Endodermal cell (in vitro differentiated cells): ENCODE measurements at regions not wholly inside any gene's neighbourhood (a gene's known extent, or its start where the extent isn't known, plus 50 kb on each side); places are given as distances from the start of the nearest gene placed in this dataset.

Experiments used
- DNase-seq: peaks from one replicate; pipeline ENCODE4 v3.0.0-alpha.2; 2017
- H3K27ac ChIP-seq: 2 replicates; pipeline ENCODE4 v1.5.1; 2013; ENCODE audit warnings: mild to moderate bottlenecking, low read depth, low read length, moderate library complexity
- H3K27me3 ChIP-seq: 2 replicates; pipeline ENCODE4 v1.6.1; 2013; ENCODE audit warnings: mild to moderate bottlenecking, low read length, moderate library complexity; ENCODE audit not compliant: insufficient read depth, control insufficient read depth, poor library complexity, severe bottlenecking
- H3K36me3 ChIP-seq: 2 replicates; pipeline ENCODE4 v1.7.0; 2013; ENCODE audit warnings: mild to moderate bottlenecking, low read length, moderate library complexity; ENCODE audit not compliant: control insufficient read depth, insufficient read depth
- H3K4me1 ChIP-seq: one replicate; pipeline ENCODE4 v1.7.0; 2013; ENCODE audit warnings: low read length; ENCODE audit not compliant: control insufficient read depth, insufficient read depth
- H3K4me3 ChIP-seq: 2 replicates; pipeline ENCODE4 v1.5.1; 2013; ENCODE audit warnings: mild to moderate bottlenecking, low read length, moderate library complexity
- H3K9ac ChIP-seq: 2 replicates; pipeline ENCODE4 v1.6.1; 2013; ENCODE audit warnings: mild to moderate bottlenecking, low read length, moderate library complexity; ENCODE audit not compliant: poor library complexity, severe bottlenecking; ENCODE audit errors: extremely low read depth
- H3K9me3 ChIP-seq: 2 replicates; pipeline ENCODE4 v1.6.1; 2013; ENCODE audit warnings: mild to moderate bottlenecking, low read length, moderate library complexity; ENCODE audit not compliant: control insufficient read depth
- H3K27ac Mint-ChIP-seq: 2 replicates; pipeline ENCODE4 v1.8.0; 2020; ENCODE audit warnings: mixed read lengths
- H3K27me3 Mint-ChIP-seq: 2 replicates; pipeline ENCODE4 v1.8.0; 2021; ENCODE audit warnings: mild to moderate bottlenecking, mixed read lengths; ENCODE audit not compliant: insufficient read depth
- H3K36me3 Mint-ChIP-seq: 2 replicates; pipeline ENCODE4 v1.8.0; 2020; ENCODE audit warnings: low read depth, mixed read lengths
- H3K4me1 Mint-ChIP-seq: 2 replicates; pipeline ENCODE4 v1.8.0; 2020; ENCODE audit warnings: mixed read lengths
- H3K4me3 Mint-ChIP-seq: 2 replicates; pipeline ENCODE4 v1.8.0; 2020; ENCODE audit warnings: mild to moderate bottlenecking, moderate library complexity, mixed read lengths
- H3K9me3 Mint-ChIP-seq: 2 replicates; pipeline ENCODE4 v1.8.0; 2020; ENCODE audit warnings: mild to moderate bottlenecking, mixed read lengths
- WGBS, 2 experiments: methylation state at CpG; one replicate each; pipeline versions ENCODE4 v1.1.5 to v1.1.7; 2013; ENCODE audit warnings: missing lambda C conversion rate in 2 of 2, mixed read lengths in 1 of 2; ENCODE audit not compliant: insufficient coverage in 1 of 2, insufficient read length in 1 of 2; 5-methylcytosine and 5-hydroxymethylcytosine counted together
- TF ChIP-seq, protein P1 (sequence below): fragments of 200-600 bp; sonication (generic); conservative IDR thresholded peaks from 2 replicates; pipeline ENCODE4 v1.5.0; 2021; ENCODE audit warnings: antibody characterized with exemption, mild to moderate bottlenecking

GRCh38 chr7:84783141-84783778 lies 403.6 kb downstream of the SEMA3D start:
- no peak for DNase-seq
- TF ChIP-seq, protein P1, sequence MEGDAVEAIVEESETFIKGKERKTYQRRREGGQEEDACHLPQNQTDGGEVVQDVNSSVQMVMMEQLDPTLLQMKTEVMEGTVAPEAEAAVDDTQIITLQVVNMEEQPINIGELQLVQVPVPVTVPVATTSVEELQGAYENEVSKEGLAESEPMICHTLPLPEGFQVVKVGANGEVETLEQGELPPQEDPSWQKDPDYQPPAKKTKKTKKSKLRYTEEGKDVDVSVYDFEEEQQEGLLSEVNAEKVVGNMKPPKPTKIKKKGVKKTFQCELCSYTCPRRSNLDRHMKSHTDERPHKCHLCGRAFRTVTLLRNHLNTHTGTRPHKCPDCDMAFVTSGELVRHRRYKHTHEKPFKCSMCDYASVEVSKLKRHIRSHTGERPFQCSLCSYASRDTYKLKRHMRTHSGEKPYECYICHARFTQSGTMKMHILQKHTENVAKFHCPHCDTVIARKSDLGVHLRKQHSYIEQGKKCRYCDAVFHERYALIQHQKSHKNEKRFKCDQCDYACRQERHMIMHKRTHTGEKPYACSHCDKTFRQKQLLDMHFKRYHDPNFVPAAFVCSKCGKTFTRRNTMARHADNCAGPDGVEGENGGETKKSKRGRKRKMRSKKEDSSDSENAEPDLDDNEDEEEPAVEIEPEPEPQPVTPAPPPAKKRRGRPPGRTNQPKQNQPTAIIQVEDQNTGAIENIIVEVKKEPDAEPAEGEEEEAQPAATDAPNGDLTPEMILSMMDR = no peak
- Mint-ChIP-seq H3K27ac (no peak overlapping the region), H3K4me3 (no peak overlapping the region), H3K9me3 (peaks cover under 1% of the 10 kb centered on the region), H3K27me3 (no peaks in the 10 kb centered on the region), H3K4me1 (peaks cover 7% of the 10 kb centered on the region), H3K36me3 (no peaks in the 10 kb centered on the region)
- Histone ChIP-seq H3K27ac (no peak overlapping the region), H3K27me3 (no peaks in the 10 kb centered on the region), H3K9ac (no peak overlapping the region), H3K36me3 (no peaks in the 10 kb centered on the region), H3K9me3 (no peaks in the 10 kb centered on the region), H3K4me1 (no peaks in the 10 kb centered on the region), H3K4me3 (no peak overlapping the region)
- 66 to 70% methylated on average over 2 of the region's 2 CpGs for WGBS, 2 experiments

GRCh38 chr7:84781838-84782237 lies 405.0 kb downstream of the SEMA3D start:
- Mint-ChIP-seq H3K36me3 (no peaks in the 10 kb centered on the region), H3K4me3 (no peak overlapping the region), H3K27ac (no peak overlapping the region), H3K9me3 (peaks cover 14% of the 10 kb centered on the region), H3K27me3 (no peaks in the 10 kb centered on the region), H3K4me1 (peaks cover 7% of the 10 kb centered on the region)
- Histone ChIP-seq H3K27ac (no peak overlapping the region), H3K9me3 (no peaks in the 10 kb centered on the region), H3K27me3 (no peaks in the 10 kb centered on the region), H3K4me3 (no peak overlapping the region), H3K4me1 (no peaks in the 10 kb centered on the region), H3K36me3 (no peaks in the 10 kb centered on the region), H3K9ac (no peak overlapping the region)
- TF ChIP-seq, protein P1 = no peak
- DNase-seq = no peak
- WGBS, 2 experiments = 100% methylated on average over 2 of the region's 2 CpGs; no CpG with 5 or more reads in 1 of the 2 experiments

DNA sequence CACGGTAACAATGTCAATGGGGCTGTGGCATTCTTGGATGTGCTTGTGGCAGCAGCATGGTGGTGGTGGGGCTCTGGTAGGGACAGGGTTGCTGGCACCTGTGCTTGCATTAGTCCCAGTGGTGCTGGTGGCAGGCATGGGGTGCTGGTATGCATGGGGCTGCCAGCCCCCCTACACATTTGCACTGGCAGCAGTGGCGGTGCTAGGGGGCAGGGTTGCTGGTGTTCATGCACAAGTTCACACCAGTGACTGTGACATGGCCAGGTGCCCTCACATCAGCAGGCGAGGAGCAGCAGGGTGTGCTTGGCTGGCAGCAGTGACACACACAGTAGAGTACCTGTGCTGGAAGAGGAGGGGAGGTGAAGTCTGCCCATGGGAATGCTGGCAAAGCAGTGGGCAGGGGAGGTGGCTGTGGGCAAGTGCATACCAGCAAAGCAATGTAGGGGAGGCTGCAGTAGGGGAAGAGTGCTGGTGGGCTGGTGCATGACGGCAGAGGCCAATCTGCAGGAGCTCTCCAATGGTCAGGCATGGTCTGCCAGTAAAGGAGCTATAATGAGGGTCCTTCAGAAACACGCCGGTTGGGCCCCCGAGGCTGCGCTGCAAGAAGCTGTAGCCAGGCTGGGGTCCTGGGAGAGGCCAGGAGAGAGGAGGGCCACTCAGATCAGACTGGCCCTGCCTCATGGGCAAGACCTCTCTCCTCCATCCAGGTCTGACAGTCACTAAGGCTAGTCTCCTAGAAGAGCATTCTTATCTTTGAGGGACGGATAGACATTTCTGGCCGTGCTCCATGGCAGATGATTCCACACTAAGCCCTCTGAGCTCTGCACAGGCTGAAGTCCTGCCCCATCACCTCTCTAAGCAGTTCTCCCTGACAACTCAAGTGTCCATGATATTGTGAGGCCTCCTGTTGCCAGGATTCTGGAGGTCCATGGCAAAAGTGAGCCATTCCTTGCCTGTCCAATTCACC lies 406.4 kb downstream of the SEMA3D start:
- Histone ChIP-seq H3K36me3 (no peaks in the 10 kb centered on the region), H3K9ac (no peak overlapping the region), H3K27me3 (no peaks in the 10 kb centered on the region), H3K9me3 (no peaks in the 10 kb centered on the region), H3K4me3 (no peak overlapping the region), H3K4me1 (no peaks in the 10 kb centered on the region), H3K27ac (no peak overlapping the region)
- no peak overlapping the region for H3K4me3 Mint-ChIP-seq
- TF ChIP-seq, protein P1 = no peak
- DNase-seq = no peak
- H3K27ac Mint-ChIP-seq = no peak overlapping the region
- 92 to 97% methylated on average over 5 to 10 of the region's 10 CpGs for WGBS, 2 experiments
- peaks cover 14% of the 10 kb centered on the region for H3K9me3 Mint-ChIP-seq
- H3K36me3 Mint-ChIP-seq = no peaks in the 10 kb centered on the region
- H3K4me1 Mint-ChIP-seq = peaks cover 7% of the 10 kb centered on the region
- H3K27me3 Mint-ChIP-seq = no peaks in the 10 kb centered on the region
